Caco-2 (cell line): ENCODE measurements at regions not wholly inside any gene's neighbourhood (a gene's known extent, or its start where the extent isn't known, plus 50 kb on each side); places are given as distances from the start of the nearest gene placed in this dataset.

Experiments used
- BruUV-seq: library from RNA; stranded (reverse); fragments of 400-500 nt; replicated peaks from 2 replicates; lab custom pipeline; 2021; lab: Mats Ljungman, UMichigan
- CTCF ChIA-PET: fragments of 300-600 bp; sonication (Branson Sonifier 250); formaldehyde crosslinking; loops from one replicate; lab custom pipeline; 2022; ENCODE audit warnings: antibody characterized with exemption; lab: Charles Lee
- POLR2A ChIA-PET: fragments of 300-600 bp; sonication (Branson Sonifier 250); formaldehyde crosslinking; loops from one replicate; lab custom pipeline; 2022; ENCODE audit warnings: antibody characterized with exemption; lab: Charles Lee
- DNase-seq, 2 experiments: peaks; one replicate each; pipeline versions ENCODE4 v3.0.0 to v3.0.0-alpha.2; 2020 to 2022
- H3K27me3 ChIP-seq: replicated peaks from 2 replicates; pipeline ENCODE4 v1.6.0; 2011; ENCODE audit warnings: low read length; ENCODE audit not compliant: control insufficient read depth, insufficient read depth
- H3K36me3 ChIP-seq: 2 replicates; pipeline ENCODE4 v1.5.1; 2011; ENCODE audit warnings: low read length; ENCODE audit not compliant: control insufficient read depth, insufficient read depth
- H3K4me1 ChIP-seq: fragments of 250-450 bp; sonication (Bioruptor Pico); 2 replicates; pipeline ENCODE4 v1.5.1; 2020; ENCODE audit warnings: mild to moderate bottlenecking
- H3K4me3 ChIP-seq: 2 replicates; pipeline ENCODE4 v1.5.1; 2011; ENCODE audit warnings: low read depth, mild to moderate bottlenecking, control low read depth, low read length
- H3K9me3 ChIP-seq: fragments of 250-450 bp; sonication (Bioruptor Pico); 2 replicates; pipeline ENCODE4 v1.5.1; 2020; ENCODE audit warnings: mild to moderate bottlenecking, moderate library complexity
- H3K27ac Mint-ChIP-seq: one replicate; pipeline ENCODE4 v1.8.0; 2022; ENCODE audit warnings: mixed read lengths; ENCODE audit not compliant: unreplicated experiment
- H3K27me3 Mint-ChIP-seq: one replicate; pipeline ENCODE4 v1.8.0; 2022; ENCODE audit warnings: mixed read lengths; ENCODE audit not compliant: insufficient read depth, unreplicated experiment
- H3K36me3 Mint-ChIP-seq: one replicate; pipeline ENCODE4 v1.8.0; 2022; ENCODE audit warnings: mild to moderate bottlenecking, mixed read lengths; ENCODE audit not compliant: insufficient read depth, unreplicated experiment
- H3K4me1 Mint-ChIP-seq: one replicate; pipeline ENCODE4 v1.8.0; 2022; ENCODE audit warnings: low read depth, mixed read lengths; ENCODE audit not compliant: unreplicated experiment
- H3K4me3 Mint-ChIP-seq: one replicate; pipeline ENCODE4 v1.8.0; 2022; ENCODE audit warnings: mild to moderate bottlenecking, moderate library complexity, mixed read lengths; ENCODE audit not compliant: unreplicated experiment
- H3K9me3 Mint-ChIP-seq: one replicate; pipeline ENCODE4 v1.8.0; 2022; ENCODE audit warnings: mixed read lengths; ENCODE audit not compliant: unreplicated experiment
- CTCF ChIP-seq, 2 experiments: fragments of 200-600 bp in 1 of 2; IDR thresholded peaks; 1 replicate in 1 of 2; 2 replicates in 1 of 2; pipeline versions ENCODE4 v1.5.1 to v1.8.0; 2011 to 2022; ENCODE audit warnings: antibody characterized with exemption in 1 of 2, control low read depth in 1 of 2, inconsistent platforms in 1 of 2, low read depth in 1 of 2, low read length in 1 of 2, mild to moderate bottlenecking in 1 of 2, moderate library complexity in 1 of 2; ENCODE audit not compliant: insufficient read depth in 1 of 2, severe bottlenecking in 1 of 2, unreplicated experiment in 1 of 2
- intact Hi-C: fragments of 100-400 bp; cut with micrococcal nuclease; formaldehyde crosslinking; loops from one replicate; pipeline ENCODE4 v1.10.0; 2022; ENCODE audit not compliant: unreplicated experiment

GRCh38 chr2:832635-833034 lies 118.0 kb upstream of the SNTG2 start:
- intact Hi-C loops, result no loop called here
- Mint-ChIP-seq H3K27ac (no peak overlapping the region), H3K9me3 (no peaks in the 10 kb centered on the region), H3K4me3 (no peak overlapping the region), H3K27me3 (peaks cover 7% of the 10 kb centered on the region), H3K36me3 (no peaks in the 10 kb centered on the region), H3K4me1 (no peaks in the 10 kb centered on the region)
- Histone ChIP-seq H3K4me3 (no peak overlapping the region), H3K4me1 (no peaks in the 10 kb centered on the region), H3K36me3 (no peaks in the 10 kb centered on the region), H3K9me3 (no peaks in the 10 kb centered on the region), H3K27me3 (no peaks in the 10 kb centered on the region)
- ChIA-PET POLR2A (no interaction called here), CTCF (no interaction called here)
- BruUV-seq, result no TSS peak
- TF ChIP-seq CTCF (IDR thresholded peaks at IDR 0.05; ENCODE audit: insufficient read depth in 1 of 2, low read depth in 1 of 2, low read length in 1 of 2, severe bottlenecking in 1 of 2, unreplicated experiment in 1 of 2), result no peak
- DNase-seq, result no peak

- POLR2A ChIA-PET, result no interaction called here
- Mint-ChIP-seq H3K4me1 (no peaks in the 10 kb centered on the region), H3K9me3 (no peaks in the 10 kb centered on the region), H3K27me3 (peaks cover 7% of the 10 kb centered on the region), H3K4me3 (no peak overlapping the region), H3K36me3 (no peaks in the 10 kb centered on the region), H3K27ac (no peak overlapping the region)
- Histone ChIP-seq H3K4me1 (no peaks in the 10 kb centered on the region), H3K9me3 (no peaks in the 10 kb centered on the region), H3K4me3 (no peak overlapping the region), H3K27me3 (no peaks in the 10 kb centered on the region), H3K36me3 (no peaks in the 10 kb centered on the region)
- CTCF ChIA-PET, result no interaction called here
- TF ChIP-seq CTCF (IDR thresholded peaks at IDR 0.05; ENCODE audit: insufficient read depth in 1 of 2, low read depth in 1 of 2, low read length in 1 of 2, severe bottlenecking in 1 of 2, unreplicated experiment in 1 of 2), result no peak
- no TSS peak for BruUV-seq
- intact Hi-C loops, result no loop called here
- no peak for DNase-seq
Measured at GRCh38 chr2:831622-832021, 119.0 kb upstream of the SNTG2 start.

- DNase-seq, result no peak
- no peak overlapping the region for H3K27ac Mint-ChIP-seq
- H3K9me3 ChIP-seq, result no peaks in the 10 kb centered on the region
- H3K36me3 ChIP-seq, result no peaks in the 10 kb centered on the region
- no peaks in the 10 kb centered on the region for H3K36me3 Mint-ChIP-seq
- H3K4me3 ChIP-seq, result no peak overlapping the region
- H3K27me3 Mint-ChIP-seq, result peaks cover 7% of the 10 kb centered on the region
- TF ChIP-seq CTCF (IDR thresholded peaks at IDR 0.05; ENCODE audit: insufficient read depth in 1 of 2, low read depth in 1 of 2, low read length in 1 of 2, severe bottlenecking in 1 of 2, unreplicated experiment in 1 of 2), result no peak
- H3K27me3 ChIP-seq, result no peaks in the 10 kb centered on the region
- H3K4me1 Mint-ChIP-seq, result no peaks in the 10 kb centered on the region
- no TSS peak for BruUV-seq
- no peaks in the 10 kb centered on the region for H3K4me1 ChIP-seq
- ChIA-PET POLR2A (no interaction called here), CTCF (no interaction called here)
- intact Hi-C loops, result no loop called here
- H3K4me3 Mint-ChIP-seq, result no peak overlapping the region
- H3K9me3 Mint-ChIP-seq, result no peaks in the 10 kb centered on the region
Measured at GRCh38 chr2:831225-831536, 119.5 kb upstream of the SNTG2 start.
